ENCODE measurements at regions not wholly inside any gene's neighbourhood (a gene's known extent, or its start where the extent isn't known, plus 50 kb on each side); places are given as distances from the start of the nearest gene placed in this dataset.
A peak's percentile ranks its signal among the peaks of the same experiment; 100 is the strongest.

- no peak for TF ChIP-seq POLR2A (IDR thresholded peaks at IDR 0.05)
- no peak for TF ChIP-seq CTCF (IDR thresholded peaks at IDR 0.05)
- TF ChIP-seq EP300 (IDR thresholded peaks at IDR 0.05): no peak
- H3K4me1 ChIP-seq (ENCODE audit: insufficient read depth): peaks cover 1% of the 10 kb centered on the region
- DNase-seq: no peak
- no peaks in the 10 kb centered on the region for H3K36me3 ChIP-seq
- H3K9me3 ChIP-seq: no peaks in the 10 kb centered on the region
- no peaks in the 10 kb centered on the region for H3K27me3 ChIP-seq
- no peak overlapping the region for H3K27ac ChIP-seq
- 81 to 87% (median 81%) methylated on average over 5 of the region's 5 CpGs for WGBS, 3 donors
- no peak overlapping the region for H3K4me3 ChIP-seq
- intact Hi-C loops (cut with DNase I): no loop called here
Observed at GRCh38 chr3:124298301-124298700, 306.4 kb upstream of the ROPN1 start.

DNA sequence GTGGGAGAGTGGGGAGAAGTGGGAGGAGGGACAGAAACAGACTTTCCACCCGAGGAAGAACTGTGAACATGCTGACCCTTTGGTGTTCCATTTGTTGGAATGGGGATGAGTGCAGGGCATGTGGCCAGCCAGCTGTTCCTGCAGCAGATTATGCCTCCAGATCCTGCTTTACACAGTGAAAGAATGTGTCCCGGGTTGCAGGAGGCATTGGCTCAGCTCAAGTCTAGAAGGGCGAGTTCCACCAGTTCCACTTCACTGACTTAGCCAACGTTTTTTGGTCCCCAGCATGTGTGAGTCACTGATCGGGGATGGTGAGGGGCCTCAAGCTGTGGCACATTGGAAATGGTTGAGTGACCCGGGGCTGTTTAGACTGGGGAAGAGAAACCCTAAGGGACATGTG is 307.0 kb upstream of the ROPN1 start:
- TF ChIP-seq CTCF (IDR thresholded peaks at IDR 0.05): no peak
- no peak for TF ChIP-seq POLR2A (IDR thresholded peaks at IDR 0.05)
- TF ChIP-seq EP300 (IDR thresholded peaks at IDR 0.05): no peak
- H3K27ac ChIP-seq: no peak overlapping the region
- H3K4me3 ChIP-seq: no peak overlapping the region
- 21 to 32% (median 25%) methylated on average over 6 of the region's 6 CpGs for WGBS, 3 donors
- peak in 2 of 5 donors; percentile 21 to 72 for DNase-seq
- H3K36me3 ChIP-seq: no peaks in the 10 kb centered on the region
- intact Hi-C loops (cut with DNase I): no loop called here
- no peaks in the 10 kb centered on the region for H3K9me3 ChIP-seq
- no peaks in the 10 kb centered on the region for H3K27me3 ChIP-seq
- H3K4me1 ChIP-seq (ENCODE audit: insufficient read depth): peaks cover 1% of the 10 kb centered on the region

DNA sequence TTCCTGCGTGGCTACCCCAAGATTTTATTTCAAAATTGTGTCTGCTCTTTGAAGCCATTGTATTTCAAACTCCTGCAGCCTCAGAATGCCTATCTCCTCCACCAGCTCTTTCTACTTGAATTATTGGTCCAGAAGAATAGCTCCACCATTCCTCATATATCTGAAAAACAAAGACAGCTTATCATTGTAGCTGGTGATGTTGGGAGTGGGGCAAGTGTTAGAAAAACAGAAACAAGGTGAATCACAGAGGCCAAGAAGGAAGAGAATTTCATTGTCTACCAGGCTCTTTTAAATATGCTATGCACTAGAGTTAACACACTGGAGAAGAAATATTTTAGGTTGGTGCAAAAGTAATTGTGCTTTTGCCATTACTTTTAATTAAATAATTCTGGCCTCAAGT is 307.9 kb upstream of the ROPN1 start:
- TF ChIP-seq EP300 (IDR thresholded peaks at IDR 0.05) (no peak), CTCF (IDR thresholded peaks at IDR 0.05) (no peak), POLR2A (IDR thresholded peaks at IDR 0.05) (no peak)
- H3K4me1 ChIP-seq (ENCODE audit: insufficient read depth): peaks cover 1% of the 10 kb centered on the region
- no peaks in the 10 kb centered on the region for H3K36me3 ChIP-seq
- no peak overlapping the region for H3K4me3 ChIP-seq
- intact Hi-C loops (cut with DNase I): no loop called here
- H3K27ac ChIP-seq: no peak overlapping the region
- no peak for DNase-seq
- 73 to 91% (median 88%) methylated on average over 1 of the region's 1 CpG for WGBS, 3 donors
- no peaks in the 10 kb centered on the region for H3K27me3 ChIP-seq
- no peaks in the 10 kb centered on the region for H3K9me3 ChIP-seq

GRCh38 chr3:124300416-124300815 is 308.5 kb upstream of the ROPN1 start:
- Histone ChIP-seq H3K27me3 (no peaks in the 10 kb centered on the region), H3K4me3 (no peak overlapping the region), H3K9me3 (no peaks in the 10 kb centered on the region), H3K27ac (no peak overlapping the region), H3K36me3 (no peaks in the 10 kb centered on the region), H3K4me1 (ENCODE audit: insufficient read depth) (peaks cover 1% of the 10 kb centered on the region)
- 95 to 98% (median 97%) methylated on average over 4 of the region's 4 CpGs for WGBS, 3 donors
- DNase-seq: no peak
- TF ChIP-seq EP300 (IDR thresholded peaks at IDR 0.05) (no peak), POLR2A (IDR thresholded peaks at IDR 0.05) (no peak), CTCF (IDR thresholded peaks at IDR 0.05) (no peak)
- intact Hi-C loops (cut with DNase I): no loop called here
